LHCN-M2 (cell line): ENCODE measurements at regions not wholly inside any gene's neighbourhood (a gene's known extent, or its start where the extent isn't known, plus 50 kb on each side); places are given as distances from the start of the nearest gene placed in this dataset.

Experiments used
- DNase-seq: peaks from one replicate; pipeline ENCODE4 v3.0.0-alpha.2; 2012; ENCODE audit warnings: low read depth

- peak; percentile 7 for DNase-seq
Measured at GRCh38 chr1:90558754-90559378, 158.2 kb downstream of the BARHL2 start.

DNA sequence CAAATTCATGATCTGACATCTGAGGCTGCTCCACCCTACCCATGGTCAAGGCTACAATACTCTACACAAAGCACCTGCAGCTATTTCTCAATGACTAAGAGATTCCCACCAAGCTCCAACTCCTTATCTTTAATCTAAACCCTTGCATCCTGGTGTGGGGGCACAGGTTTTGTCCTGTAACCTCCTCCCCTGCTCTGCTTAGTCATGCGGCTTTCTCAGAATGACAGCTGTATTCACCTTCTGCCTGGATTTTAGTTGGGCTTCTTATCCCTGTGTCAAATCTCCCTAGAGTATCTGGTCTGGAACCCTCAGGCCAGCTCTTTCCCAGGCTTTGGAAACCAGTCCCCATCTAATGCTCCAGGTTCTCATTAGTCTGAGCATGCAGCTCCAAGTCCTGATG, 159.0 kb downstream of the BARHL2 start:
- DNase-seq: no peak

DNA sequence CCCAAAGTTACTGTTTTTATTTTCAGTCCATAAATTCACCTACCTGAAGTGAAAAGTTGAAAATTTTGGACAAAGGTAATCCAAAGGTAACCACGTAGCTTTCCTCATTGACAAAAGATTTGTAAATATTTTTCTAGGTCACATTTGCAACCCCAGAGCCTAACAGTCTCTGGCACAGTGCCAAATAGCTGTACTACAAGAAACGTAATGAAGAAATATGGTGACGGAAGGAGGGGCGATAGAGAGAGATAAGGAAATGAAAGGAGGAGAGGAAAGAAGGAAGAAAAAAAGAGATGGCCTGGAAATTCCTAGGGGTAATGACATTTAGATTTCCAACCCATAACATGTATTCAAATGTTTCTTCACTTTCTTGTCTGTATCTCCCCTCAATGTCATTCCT, 159.4 kb downstream of the BARHL2 start:
- DNase-seq: no peak

DNA sequence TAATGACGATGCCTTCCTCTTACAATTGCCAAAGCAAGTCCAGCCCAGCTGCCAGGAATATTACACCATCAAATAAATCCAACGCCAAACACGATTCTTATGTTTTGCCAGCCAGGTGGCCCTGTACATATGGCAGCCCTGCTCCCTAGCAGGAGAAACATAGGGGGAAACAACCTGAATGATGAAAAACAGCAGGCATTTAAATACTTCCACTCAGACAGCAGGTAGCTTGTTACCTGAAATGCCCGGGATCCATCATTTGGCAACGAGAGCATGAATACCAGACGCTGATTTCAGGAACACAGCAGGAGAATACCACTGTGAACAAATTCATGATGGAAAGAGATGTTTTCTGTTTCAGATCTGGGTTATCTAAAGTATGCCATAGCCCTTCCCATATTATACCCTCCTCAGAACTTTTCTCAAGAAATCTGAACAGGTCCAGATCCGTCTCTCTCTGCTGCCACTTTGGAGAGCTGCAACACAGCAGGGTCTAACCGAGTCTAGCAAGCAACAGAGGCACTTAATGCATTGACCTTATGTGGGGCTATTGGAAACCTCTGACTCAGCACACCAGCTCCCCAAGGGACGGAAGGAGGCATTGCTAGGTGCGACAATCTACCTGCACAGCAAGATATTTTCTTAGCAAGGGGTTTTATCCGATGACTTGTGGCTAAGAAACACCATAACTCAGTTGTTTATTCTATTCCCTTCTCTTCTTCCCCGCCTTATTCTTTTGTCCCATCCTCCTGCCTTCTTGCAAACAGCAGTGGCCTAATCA, 166.3 kb downstream of the BARHL2 start:
- DNase-seq: no peak

DNA sequence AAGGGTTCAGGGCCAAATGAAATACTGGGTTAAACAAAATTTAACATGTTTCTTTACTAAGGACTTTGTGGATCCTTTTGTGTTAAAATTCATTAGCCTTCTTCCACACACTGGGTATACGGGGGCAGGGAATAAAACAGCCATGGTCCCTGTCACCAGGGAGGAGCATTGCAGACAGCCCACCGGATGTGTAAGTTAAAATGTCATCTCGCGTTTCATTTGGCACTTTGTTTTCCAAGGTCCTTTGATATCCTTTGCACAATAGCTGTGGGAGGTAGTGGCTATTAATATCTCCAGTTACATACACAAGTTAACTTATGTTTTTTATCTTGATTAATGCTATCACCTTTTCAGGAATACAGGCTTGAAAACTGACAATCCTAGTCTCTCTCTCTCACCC, 172.7 kb downstream of the BARHL2 start:
- no peak for DNase-seq

- no peak for DNase-seq
Measured at GRCh38 chr1:90537606-90538362, 179.3 kb downstream of the BARHL2 start.

DNA sequence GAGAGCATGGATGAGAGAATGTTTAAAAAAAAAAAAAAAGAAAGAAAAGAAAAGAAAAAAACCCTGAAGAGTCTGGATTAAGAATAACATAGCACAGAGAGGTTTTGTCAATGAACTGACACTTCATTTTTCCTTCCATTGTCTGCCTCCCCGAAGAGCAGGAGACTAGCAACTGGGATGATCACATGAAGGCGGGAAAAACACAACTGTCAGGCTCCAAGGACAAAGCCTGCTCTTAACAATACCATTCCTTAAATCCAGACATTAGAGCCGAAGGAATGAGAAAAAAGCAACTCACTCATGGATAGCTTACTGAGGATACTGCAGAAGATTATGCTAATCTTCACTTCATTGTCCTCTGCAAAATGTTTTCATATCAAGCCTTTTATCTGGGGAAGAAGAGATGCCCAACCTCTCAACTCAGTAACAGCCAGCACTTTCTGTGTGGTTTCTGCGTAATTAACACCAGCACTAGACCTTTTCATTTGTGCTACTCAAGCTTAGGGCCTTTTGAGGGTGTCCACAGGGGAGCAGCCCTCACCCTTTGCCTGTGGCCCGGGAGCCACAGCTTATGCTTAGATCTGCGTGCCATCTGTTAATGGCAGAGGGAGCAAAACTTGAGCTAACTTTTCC, 182.3 kb downstream of the BARHL2 start:
- DNase-seq: no peak

GRCh38 chr1:90534116-90534515, 183.0 kb downstream of the BARHL2 start:
- no peak for DNase-seq

- no peak for DNase-seq
Measured at GRCh38 chr1:90526954-90527353, 190.1 kb downstream of the BARHL2 start.

DNA sequence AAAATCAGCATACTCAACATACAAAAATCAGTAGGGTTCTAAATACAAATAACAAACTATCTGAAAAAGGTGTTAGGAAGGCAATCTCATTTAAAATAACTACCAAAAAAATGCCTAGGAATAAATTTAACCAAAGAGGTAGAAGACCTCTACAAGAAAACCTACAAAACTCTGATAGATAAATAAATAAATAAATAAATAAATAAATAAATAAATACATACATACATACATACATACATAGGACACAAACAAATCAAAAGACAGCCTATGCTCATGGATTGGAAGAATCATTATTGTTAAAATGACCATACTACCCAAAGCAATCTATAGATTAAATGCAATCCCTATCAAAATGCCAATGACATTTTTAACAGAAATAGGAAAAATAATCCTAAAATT, 194.7 kb downstream of the BARHL2 start:
- DNase-seq: no peak

- DNase-seq: no peak
Measured at GRCh38 chr1:90513956-90514355, 203.1 kb downstream of the BARHL2 start.

GRCh38 chr1:90512441-90512840, 204.7 kb downstream of the BARHL2 start:
- no peak for DNase-seq

GRCh38 chr1:90510143-90510542, 207.0 kb downstream of the BARHL2 start:
- DNase-seq: no peak

- DNase-seq: no peak
Measured at GRCh38 chr1:90509225-90510048, 207.7 kb downstream of the BARHL2 start.

GRCh38 chr1:90508376-90509167, 208.5 kb downstream of the BARHL2 start:
- no peak for DNase-seq

DNA sequence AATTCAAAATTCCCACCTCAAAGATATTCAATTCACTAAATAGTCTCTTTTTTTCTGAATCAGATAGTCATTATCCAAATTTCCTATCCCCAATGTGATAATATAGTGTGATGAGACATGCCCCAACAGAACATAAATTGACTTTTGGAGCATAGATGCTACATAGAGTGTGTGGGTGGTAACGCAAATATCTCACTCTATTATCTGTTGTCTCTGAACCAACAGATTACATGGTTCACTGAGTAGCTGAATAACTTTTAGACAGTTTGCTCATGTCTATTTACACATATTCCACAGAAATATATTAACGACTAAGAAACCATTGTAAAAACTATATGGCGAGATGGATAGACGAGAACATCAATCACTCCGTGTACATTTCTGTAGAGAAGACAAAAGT, 209.9 kb downstream of the BARHL2 start:
- DNase-seq: no peak

DNA sequence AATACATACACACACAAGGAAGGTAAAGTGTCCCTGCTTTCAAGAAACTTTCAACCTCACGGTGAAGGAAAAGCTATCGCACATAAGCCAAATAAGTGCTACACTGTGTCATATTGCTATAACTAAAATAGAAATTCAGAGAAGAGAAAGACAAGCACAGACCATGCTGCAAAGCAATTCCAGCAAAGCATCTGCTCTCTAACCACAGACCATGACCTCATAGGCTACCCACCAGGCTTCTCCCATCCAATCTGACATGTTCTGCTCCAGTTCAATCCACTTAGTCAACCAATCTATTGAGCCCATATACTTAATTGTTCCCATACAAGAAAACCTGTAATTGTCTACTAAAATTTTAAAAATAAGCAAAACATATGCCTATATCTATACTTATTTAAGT, 211.3 kb downstream of the BARHL2 start:
- peak; percentile 6 for DNase-seq

DNA sequence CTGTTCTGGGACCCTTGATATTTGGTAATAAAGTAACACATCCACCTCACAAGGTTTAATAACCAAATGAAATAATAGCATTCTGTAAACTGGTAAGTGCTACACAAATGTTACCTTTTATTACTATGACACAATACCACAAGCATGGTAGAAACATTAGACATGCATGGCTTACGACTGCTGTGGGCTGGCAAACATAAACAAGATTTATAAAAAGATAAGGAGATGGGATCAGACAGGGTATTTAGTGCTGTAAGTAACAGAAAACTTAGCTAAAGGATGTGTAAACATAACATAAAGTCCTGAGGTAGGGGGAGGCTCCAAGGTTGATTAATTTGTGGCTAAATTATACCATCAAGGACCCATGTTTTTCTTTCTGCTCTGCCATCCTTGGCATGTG, 212.6 kb downstream of the BARHL2 start:
- no peak for DNase-seq

- DNase-seq: no peak
Measured at GRCh38 chr1:90502696-90503095, 214.4 kb downstream of the BARHL2 start.

DNA sequence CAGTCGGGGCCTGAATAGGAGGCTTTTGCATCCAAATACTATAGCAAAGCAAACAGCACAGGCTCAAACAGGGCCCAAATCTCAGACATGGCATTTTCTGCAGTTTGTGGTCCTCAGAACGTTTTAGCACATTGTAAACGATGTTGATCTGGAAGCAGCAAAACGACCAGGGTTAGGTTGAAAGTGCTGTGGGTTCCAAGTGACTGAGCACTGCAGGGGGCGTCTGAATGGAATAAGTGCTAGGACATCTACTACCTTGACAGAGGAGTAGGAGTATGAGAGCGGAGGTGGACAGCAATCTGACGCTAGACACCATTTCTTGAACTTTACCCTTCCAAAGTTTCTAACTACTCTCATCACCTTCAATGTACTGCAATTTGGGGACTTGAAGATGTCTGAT, 214.9 kb downstream of the BARHL2 start:
- no peak for DNase-seq

DNA sequence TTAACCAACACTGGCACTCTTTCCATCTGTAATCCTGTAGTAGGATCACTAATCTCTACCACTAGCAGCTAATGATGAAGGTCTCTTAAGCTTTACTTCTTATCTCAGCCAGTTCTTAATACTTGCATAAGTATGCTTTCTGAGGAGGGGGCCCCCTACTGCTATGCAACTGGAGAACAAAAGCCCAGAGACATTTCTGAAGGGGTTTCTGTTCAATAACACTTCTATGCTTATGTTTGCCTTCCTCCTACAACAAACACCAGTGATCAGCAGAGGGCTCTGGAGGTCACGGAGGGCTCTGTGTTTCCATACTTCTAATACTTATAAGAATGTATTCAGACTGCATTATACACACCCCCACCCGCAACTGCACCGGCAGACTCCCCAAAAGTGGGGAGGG, 215.8 kb downstream of the BARHL2 start:
- no peak for DNase-seq
